VCaP (cell line): ENCODE measurements at regions not wholly inside any gene's neighbourhood (a gene's known extent, or its start where the extent isn't known, plus 50 kb on each side); places are given as distances from the start of the nearest gene placed in this dataset.
"Not testable (repeated sequence)": the region's sequence is repeated elsewhere in the genome, so short reads cannot be mapped to it uniquely, and the experiment has no call there.

Source experiments
- H3K27ac ChIP-seq: fragments of 450-650 bp; 2 replicates; pipeline ENCODE4 v1.5.1; 2017
- TF ChIP-seq, protein P1 (sequence below): fragments of 450-650 bp; conservative IDR thresholded peaks from 2 replicates; pipeline ENCODE4 v1.5.1; 2017; ENCODE audit warnings: mild to moderate bottlenecking, moderate library complexity

DNA sequence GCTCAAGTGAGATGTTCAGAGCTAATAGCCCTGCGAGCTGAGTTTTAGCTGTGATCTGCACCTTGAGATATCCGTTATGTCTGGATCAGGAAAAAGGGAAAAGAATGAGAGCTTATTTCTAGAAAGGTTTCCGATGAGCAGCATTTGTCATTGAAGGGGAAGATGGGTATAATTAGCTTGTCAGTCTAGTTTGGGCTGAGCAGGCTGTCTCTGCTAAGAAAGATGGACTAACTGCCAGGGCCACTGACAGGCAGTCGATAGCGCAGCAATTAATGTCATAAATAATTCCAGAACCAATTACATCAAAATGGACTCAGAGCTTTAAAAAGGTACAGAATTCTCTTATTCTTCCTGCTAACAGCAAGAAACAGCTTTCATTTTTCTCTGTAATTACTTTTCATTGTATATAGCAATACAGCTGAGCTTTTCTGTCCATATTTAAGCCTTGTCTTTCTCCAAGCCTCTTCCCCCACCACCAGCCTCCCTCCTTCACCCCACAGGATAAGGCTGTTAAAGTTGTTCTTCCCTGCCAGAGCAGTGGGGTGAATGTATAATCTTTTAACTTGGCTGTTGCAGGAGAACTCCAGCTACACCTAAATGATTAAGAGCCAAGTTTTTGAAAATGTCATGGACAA lies 1006.5 kb downstream of the KCNMA1 start:
- H3K27ac ChIP-seq, result no peak overlapping the region
- TF ChIP-seq, protein P1, sequence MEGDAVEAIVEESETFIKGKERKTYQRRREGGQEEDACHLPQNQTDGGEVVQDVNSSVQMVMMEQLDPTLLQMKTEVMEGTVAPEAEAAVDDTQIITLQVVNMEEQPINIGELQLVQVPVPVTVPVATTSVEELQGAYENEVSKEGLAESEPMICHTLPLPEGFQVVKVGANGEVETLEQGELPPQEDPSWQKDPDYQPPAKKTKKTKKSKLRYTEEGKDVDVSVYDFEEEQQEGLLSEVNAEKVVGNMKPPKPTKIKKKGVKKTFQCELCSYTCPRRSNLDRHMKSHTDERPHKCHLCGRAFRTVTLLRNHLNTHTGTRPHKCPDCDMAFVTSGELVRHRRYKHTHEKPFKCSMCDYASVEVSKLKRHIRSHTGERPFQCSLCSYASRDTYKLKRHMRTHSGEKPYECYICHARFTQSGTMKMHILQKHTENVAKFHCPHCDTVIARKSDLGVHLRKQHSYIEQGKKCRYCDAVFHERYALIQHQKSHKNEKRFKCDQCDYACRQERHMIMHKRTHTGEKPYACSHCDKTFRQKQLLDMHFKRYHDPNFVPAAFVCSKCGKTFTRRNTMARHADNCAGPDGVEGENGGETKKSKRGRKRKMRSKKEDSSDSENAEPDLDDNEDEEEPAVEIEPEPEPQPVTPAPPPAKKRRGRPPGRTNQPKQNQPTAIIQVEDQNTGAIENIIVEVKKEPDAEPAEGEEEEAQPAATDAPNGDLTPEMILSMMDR, result no peak

DNA sequence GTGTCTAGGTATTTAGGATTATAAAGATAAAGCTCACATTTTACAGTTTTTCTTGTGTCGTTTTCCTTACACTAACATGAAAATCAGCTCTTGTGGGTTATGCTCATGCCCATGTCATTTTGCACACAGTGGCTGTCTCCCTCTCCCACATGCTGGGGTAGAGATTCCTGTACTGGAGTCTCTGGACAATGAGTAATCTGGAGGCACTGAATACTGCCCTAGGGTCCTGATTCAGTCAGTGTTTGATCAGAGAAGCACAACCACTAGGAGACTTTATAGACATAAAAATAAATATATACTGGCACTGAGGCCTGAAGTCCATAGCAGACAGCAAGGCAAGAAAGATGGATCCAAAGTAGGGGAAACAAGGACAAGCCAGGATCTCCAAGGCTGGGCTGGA lies 1008.8 kb downstream of the KCNMA1 start:
- no peak overlapping the region for H3K27ac ChIP-seq
- TF ChIP-seq, protein P1, result no peak

- no peak overlapping the region for H3K27ac ChIP-seq
- TF ChIP-seq, protein P1, result no peak
Measured at GRCh38 chr10:76626386-76626785, 1011.2 kb downstream of the KCNMA1 start.

GRCh38 chr10:76624470-76624869 lies 1013.1 kb downstream of the KCNMA1 start:
- no peak overlapping the region for H3K27ac ChIP-seq
- TF ChIP-seq, protein P1, result no peak

GRCh38 chr10:76621886-76622620 lies 1015.6 kb downstream of the KCNMA1 start:
- TF ChIP-seq, protein P1, result no peak
- H3K27ac ChIP-seq, result no peak overlapping the region

DNA sequence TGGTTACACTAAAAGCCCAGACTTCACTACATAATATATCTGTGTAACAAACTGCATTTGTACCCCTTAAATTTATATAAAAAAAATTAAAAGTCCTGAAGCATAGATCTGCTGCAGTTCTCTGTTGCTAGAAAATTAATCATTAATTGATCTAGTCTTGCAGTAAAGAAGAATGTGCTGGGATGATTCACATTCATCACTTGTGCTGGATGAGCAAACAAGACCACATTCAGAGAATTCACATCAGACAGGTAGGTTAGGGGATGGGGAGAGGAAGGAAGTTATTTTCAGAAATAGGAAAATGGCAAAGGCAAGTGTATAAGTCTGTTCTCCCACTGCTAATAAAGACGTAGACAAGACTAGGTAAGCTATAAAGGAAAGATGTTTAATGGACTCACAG lies 1019.0 kb downstream of the KCNMA1 start:
- TF ChIP-seq, protein P1, result no peak
- no peak overlapping the region for H3K27ac ChIP-seq

GRCh38 chr10:76618171-76618570 lies 1019.4 kb downstream of the KCNMA1 start:
- no peak overlapping the region for H3K27ac ChIP-seq
- TF ChIP-seq, protein P1, result no peak

- H3K27ac ChIP-seq, result not testable (repeated sequence)
Measured at GRCh38 chr10:76616666-76617065, 1020.9 kb downstream of the KCNMA1 start.
